ENCODE measurements at regions not wholly inside any gene's neighbourhood (a gene's known extent, or its start where the extent isn't known, plus 50 kb on each side); places are given as distances from the start of the nearest gene placed in this dataset.

DNA sequence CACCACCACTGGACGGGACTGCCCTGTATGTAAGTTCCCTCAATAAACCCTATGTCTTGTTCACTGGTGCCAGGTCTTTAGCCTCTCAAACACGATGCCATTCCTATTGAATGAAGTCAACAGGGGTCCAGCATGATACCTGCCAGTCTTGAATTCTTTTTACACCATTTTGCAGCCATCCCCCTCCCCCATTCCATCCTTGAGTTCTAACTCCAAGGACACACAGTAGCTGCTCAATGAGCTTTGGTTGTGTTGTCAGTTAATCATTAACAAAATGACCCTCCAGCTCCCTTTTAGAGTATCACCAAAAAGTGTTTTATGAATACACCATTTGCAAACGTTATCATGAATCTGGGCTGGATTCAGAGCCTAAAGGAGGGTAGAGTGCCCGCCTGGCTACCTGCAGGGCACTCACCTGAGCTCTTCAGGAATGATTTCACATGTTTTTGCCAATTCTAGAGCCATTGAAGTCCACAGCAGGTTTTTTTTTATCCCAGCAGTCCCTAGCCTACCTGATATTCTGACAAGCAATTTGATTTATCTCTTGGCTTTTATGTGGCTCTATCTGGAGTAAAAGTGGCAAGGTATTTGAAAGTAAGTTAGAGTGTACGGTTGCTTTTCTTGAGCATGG is 271.8 kb downstream of the SMARCA2 start:
- no peak for TF ChIP-seq EZH2phosphoT487 (IDR thresholded peaks at IDR 0.05; ENCODE audit: low read depth)
- TF ChIP-seq, protein P1, sequence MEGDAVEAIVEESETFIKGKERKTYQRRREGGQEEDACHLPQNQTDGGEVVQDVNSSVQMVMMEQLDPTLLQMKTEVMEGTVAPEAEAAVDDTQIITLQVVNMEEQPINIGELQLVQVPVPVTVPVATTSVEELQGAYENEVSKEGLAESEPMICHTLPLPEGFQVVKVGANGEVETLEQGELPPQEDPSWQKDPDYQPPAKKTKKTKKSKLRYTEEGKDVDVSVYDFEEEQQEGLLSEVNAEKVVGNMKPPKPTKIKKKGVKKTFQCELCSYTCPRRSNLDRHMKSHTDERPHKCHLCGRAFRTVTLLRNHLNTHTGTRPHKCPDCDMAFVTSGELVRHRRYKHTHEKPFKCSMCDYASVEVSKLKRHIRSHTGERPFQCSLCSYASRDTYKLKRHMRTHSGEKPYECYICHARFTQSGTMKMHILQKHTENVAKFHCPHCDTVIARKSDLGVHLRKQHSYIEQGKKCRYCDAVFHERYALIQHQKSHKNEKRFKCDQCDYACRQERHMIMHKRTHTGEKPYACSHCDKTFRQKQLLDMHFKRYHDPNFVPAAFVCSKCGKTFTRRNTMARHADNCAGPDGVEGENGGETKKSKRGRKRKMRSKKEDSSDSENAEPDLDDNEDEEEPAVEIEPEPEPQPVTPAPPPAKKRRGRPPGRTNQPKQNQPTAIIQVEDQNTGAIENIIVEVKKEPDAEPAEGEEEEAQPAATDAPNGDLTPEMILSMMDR (IDR thresholded peaks at IDR 0.05; ENCODE audit: low read depth, low read length): no peak

Data from OCI-LY3 (cell line).